ENCODE measurements at regions not wholly inside any gene's neighbourhood (a gene's known extent, or its start where the extent isn't known, plus 50 kb on each side); places are given as distances from the start of the nearest gene placed in this dataset.

DNA sequence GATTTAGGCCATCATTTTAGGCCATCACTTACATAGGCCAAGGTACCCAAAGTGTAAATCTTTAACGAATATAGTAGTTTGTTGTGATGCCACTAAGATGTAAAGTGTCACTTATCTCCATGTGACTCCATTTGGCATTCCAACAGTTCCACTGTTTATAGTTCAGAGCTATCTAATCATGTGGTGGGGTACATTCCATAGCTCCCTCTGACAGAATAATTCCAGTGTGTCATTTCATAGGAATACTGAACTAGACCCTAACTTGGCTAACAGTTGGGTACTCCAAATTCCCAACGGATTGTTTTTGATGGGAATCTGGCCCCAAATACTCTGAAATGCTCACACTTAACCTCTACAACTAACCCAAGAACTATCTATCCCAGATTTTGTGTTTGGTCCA is 76.7 kb upstream of the FST start:
- TF ChIP-seq, protein P1, sequence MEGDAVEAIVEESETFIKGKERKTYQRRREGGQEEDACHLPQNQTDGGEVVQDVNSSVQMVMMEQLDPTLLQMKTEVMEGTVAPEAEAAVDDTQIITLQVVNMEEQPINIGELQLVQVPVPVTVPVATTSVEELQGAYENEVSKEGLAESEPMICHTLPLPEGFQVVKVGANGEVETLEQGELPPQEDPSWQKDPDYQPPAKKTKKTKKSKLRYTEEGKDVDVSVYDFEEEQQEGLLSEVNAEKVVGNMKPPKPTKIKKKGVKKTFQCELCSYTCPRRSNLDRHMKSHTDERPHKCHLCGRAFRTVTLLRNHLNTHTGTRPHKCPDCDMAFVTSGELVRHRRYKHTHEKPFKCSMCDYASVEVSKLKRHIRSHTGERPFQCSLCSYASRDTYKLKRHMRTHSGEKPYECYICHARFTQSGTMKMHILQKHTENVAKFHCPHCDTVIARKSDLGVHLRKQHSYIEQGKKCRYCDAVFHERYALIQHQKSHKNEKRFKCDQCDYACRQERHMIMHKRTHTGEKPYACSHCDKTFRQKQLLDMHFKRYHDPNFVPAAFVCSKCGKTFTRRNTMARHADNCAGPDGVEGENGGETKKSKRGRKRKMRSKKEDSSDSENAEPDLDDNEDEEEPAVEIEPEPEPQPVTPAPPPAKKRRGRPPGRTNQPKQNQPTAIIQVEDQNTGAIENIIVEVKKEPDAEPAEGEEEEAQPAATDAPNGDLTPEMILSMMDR (conservative IDR thresholded peaks at IDR 0.05; ENCODE audit: low read depth, low read length): no peak
- TF ChIP-seq EZH2 (IDR thresholded peaks at IDR 0.05; ENCODE audit: low read length, unreplicated experiment) (no peak), EZH2phosphoT487 (IDR thresholded peaks at IDR 0.05; ENCODE audit: borderline replicate concordance, low read length) (no peak)
- H3K9me2 ChIP-seq (replicated peaks; ENCODE audit: low read length): no peaks in the 10 kb centered on the region
- H3K4me3 ChIP-seq (ENCODE audit: low read length): no peak overlapping the region
- H3K9me3 ChIP-seq (ENCODE audit: low read length): no peaks in the 10 kb centered on the region
- H3K27me3 ChIP-seq (ENCODE audit: low read length): no peaks in the 10 kb centered on the region
- H3K4me2 ChIP-seq (ENCODE audit: low read length): no peak overlapping the region
- H2AFZ ChIP-seq (ENCODE audit: low read length): no peak overlapping the region
- ChIA-PET POLR2A (ENCODE audit: unreplicated experiment) (no interaction called here), CTCF (no interaction called here)
- no TSS peak for BruUV-seq (replicated peaks)
- H3K9ac ChIP-seq (ENCODE audit: low read length): no peak overlapping the region
- no peaks in the 10 kb centered on the region for H4K20me1 ChIP-seq (ENCODE audit: low read length)
- H3K79me2 ChIP-seq (ENCODE audit: low read length): no peaks in the 10 kb centered on the region
- DNase-seq (no peak), ATAC-seq (no peak)
- no peaks in the 10 kb centered on the region for H3K36me3 ChIP-seq (ENCODE audit: low read depth, low read length)
- H3F3A ChIP-seq (ENCODE audit: low read length, unreplicated experiment): peaks cover 5% of the 10 kb centered on the region
- H3K4me1 ChIP-seq (ENCODE audit: insufficient read depth, low read length): peaks cover 19% of the 10 kb centered on the region
- intact Hi-C loops (cut with micrococcal nuclease): no loop called here
- no peak overlapping the region for H3K27ac ChIP-seq (ENCODE audit: low read length)

GRCh38 chr5:53405396-53405795 is 75.0 kb upstream of the FST start:
- Histone ChIP-seq H2AFZ (ENCODE audit: low read length) (no peak overlapping the region), H4K20me1 (ENCODE audit: low read length) (no peaks in the 10 kb centered on the region), H3F3A (ENCODE audit: low read length, unreplicated experiment) (peaks cover 5% of the 10 kb centered on the region), H3K9ac (ENCODE audit: low read length) (no peak overlapping the region), H3K27me3 (ENCODE audit: low read length) (no peaks in the 10 kb centered on the region), H3K27ac (ENCODE audit: low read length) (0 out of 2 replicates have a peak overlapping the region, but pooled peaks have one; percentile 98), H3K9me3 (ENCODE audit: low read length) (no peaks in the 10 kb centered on the region), H3K36me3 (ENCODE audit: low read depth, low read length) (no peaks in the 10 kb centered on the region), H3K9me2 (replicated peaks; ENCODE audit: low read length) (no peaks in the 10 kb centered on the region), H3K79me2 (ENCODE audit: low read length) (no peaks in the 10 kb centered on the region), H3K4me2 (ENCODE audit: low read length) (no peak overlapping the region), H3K4me1 (ENCODE audit: insufficient read depth, low read length) (peaks cover 19% of the 10 kb centered on the region), H3K4me3 (ENCODE audit: low read length) (no peak overlapping the region)
- DNase-seq: no peak
- ChIA-PET POLR2A (ENCODE audit: unreplicated experiment) (no interaction called here), CTCF (no interaction called here)
- no peak for TF ChIP-seq EZH2phosphoT487 (IDR thresholded peaks at IDR 0.05; ENCODE audit: borderline replicate concordance, low read length)
- BruUV-seq (replicated peaks): no TSS peak
- intact Hi-C loops (cut with micrococcal nuclease): no loop called here
- ATAC-seq: no peak

DNA sequence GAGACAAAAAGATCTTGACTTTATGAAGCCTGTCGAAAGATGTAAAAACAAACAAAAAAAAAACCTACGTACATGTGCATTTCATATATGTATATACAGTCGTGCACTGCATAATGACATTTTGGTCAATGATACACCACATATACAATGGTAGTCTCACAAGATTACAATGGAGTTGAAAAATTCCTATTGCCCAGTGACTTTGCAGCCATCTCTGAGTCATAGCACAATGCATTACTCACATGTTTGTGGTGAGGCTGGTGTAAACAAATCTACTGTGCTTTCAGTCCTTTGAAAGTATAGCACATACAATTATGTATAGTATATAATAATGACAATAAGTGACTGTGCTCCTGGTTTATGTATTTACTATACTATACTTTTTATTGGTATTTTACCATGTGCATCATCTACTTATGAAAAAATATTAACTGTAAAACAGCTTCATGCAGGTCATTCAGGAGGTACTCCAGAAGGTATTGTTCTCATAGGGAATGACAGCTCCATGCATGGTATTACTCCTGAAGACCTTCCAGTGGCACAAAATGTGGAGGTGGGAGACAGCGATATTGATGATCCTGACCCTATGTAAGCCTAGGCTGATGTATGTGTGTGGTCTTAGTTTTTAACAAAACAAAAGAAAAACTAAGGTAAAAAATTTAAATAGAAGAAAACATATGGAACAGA is 73.7 kb upstream of the FST start:
- Histone ChIP-seq H3K4me1 (ENCODE audit: insufficient read depth, low read length) (peaks cover 19% of the 10 kb centered on the region), H3K79me2 (ENCODE audit: low read length) (no peaks in the 10 kb centered on the region), H3K9me3 (ENCODE audit: low read length) (no peaks in the 10 kb centered on the region), H3K9me2 (replicated peaks; ENCODE audit: low read length) (no peaks in the 10 kb centered on the region), H3K9ac (ENCODE audit: low read length) (peak overlapping the region; percentile 63), H3K4me3 (ENCODE audit: low read length) (no peak overlapping the region), H3K27me3 (ENCODE audit: low read length) (no peaks in the 10 kb centered on the region), H2AFZ (ENCODE audit: low read length) (no peak overlapping the region), H3F3A (ENCODE audit: low read length, unreplicated experiment) (peaks cover 5% of the 10 kb centered on the region), H3K4me2 (ENCODE audit: low read length) (peak overlapping the region; percentile 29; the same call in 1 of the 2 replicates), H3K36me3 (ENCODE audit: low read depth, low read length) (no peaks in the 10 kb centered on the region), H4K20me1 (ENCODE audit: low read length) (no peaks in the 10 kb centered on the region), H3K27ac (ENCODE audit: low read length) (peak overlapping the region; percentile 98)
- no TSS peak for BruUV-seq (replicated peaks)
- POLR2A ChIA-PET (ENCODE audit: unreplicated experiment): interaction anchor here (0.6 kb wide), 1 partner anchor 505 kb away, joined by 3 read pairs; no protein-coding TSS in a partner anchor
- CTCF ChIA-PET: interaction anchor here (0.7 kb wide), 1 partner anchor 144 kb away, joined by 4 read pairs; no protein-coding TSS in a partner anchor
- intact Hi-C loops (cut with micrococcal nuclease): loop anchor here (1.0 kb wide), 1 partner anchor 44 kb away; no protein-coding TSS in a partner anchor
- ATAC-seq: peak; percentile 93
- peak; percentile 87 for DNase-seq
- TF ChIP-seq EZH2 (IDR thresholded peaks at IDR 0.05; ENCODE audit: low read length, unreplicated experiment) (no peak), EZH2phosphoT487 (IDR thresholded peaks at IDR 0.05; ENCODE audit: borderline replicate concordance, low read length) (no peak)
- TF ChIP-seq, protein P1 (conservative IDR thresholded peaks at IDR 0.05; ENCODE audit: low read depth, low read length): no peak

All from PC-3 (cell line).